ENCODE measurements at regions not wholly inside any gene's neighbourhood (a gene's known extent, or its start where the extent isn't known, plus 50 kb on each side); places are given as distances from the start of the nearest gene placed in this dataset.

DNA sequence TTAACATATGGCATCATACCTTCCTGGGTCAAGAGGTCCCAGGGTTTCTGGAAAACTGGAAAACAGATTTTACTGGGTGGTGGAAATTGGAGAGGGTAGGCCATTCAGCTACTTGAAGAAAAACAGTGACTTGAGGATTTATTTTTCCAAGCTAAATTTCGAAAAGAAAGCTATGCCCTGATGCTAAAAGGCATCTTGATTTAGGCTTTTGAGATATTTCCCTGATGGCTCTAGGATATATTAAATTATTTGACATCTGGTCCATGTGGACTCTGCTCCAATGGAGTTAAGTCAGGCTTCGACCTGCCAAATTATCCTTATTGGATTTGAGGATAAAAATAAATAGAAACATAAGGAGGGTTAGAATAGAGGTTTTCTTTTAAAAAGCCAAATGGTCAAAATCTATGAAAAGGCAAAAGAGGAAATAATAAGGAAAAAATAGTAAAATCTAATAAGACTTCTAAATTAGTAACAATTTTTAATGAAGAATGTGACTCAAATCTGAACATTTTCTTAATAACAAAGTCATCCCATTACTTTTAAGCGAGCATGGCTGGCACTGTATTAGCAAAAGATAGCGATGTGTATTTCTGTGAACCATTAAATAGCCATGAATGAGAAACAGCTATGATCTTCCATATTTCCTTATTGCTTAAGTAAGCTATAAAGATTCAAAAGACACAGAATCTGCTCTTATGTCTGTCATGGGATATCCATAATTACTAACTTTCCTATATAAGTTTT is 190.0 kb upstream of the MIR17HG start:
- TF ChIP-seq POLR2AphosphoS5 (IDR thresholded peaks at IDR 0.05; ENCODE audit: borderline replicate concordance, low read depth, low read length) (no peak), EZH2 (IDR thresholded peaks at IDR 0.05) (no peak), FOXP2 (optimal IDR thresholded peaks at IDR 0.05; ENCODE audit: control extremely low read depth, extremely low read length, insufficient read depth) (no peak)
